Ovary (tissue), 3 donors: ENCODE measurements at regions not wholly inside any gene's neighbourhood (a gene's known extent, or its start where the extent isn't known, plus 50 kb on each side); places are given as distances from the start of the nearest gene placed in this dataset.

Experiments
- CTCF ChIP-seq, 3 donors: fragments of 450-650 bp in 2 of 3; fragments of 200-600 bp in 1 of 3; IDR thresholded peaks; one replicate each; pipeline versions ENCODE4 v1.5.1 to v1.8.0; 2016 to 2022; ENCODE audit warnings: antibody characterized with exemption in 3 of 3, mild to moderate bottlenecking in 1 of 3
- POLR2A ChIP-seq: fragments of 450-650 bp; IDR thresholded peaks from one replicate; pipeline ENCODE4 v1.6.1; 2017; ENCODE audit warnings: antibody characterized with exemption, mild to moderate bottlenecking, moderate library complexity
- donor health status: DM: no; HTN: no; CAD: no.

GRCh38 chr12:19642345-19642744 is 203.1 kb downstream of the AEBP2 start:
- TF ChIP-seq CTCF (IDR thresholded peaks at IDR 0.05), result no peak
- TF ChIP-seq POLR2A, result no peak
